GM21528 (cell line): ENCODE measurements at regions not wholly inside any gene's neighbourhood (a gene's known extent, or its start where the extent isn't known, plus 50 kb on each side); places are given as distances from the start of the nearest gene placed in this dataset.

Source experiments
- ATAC-seq: cut with Tn5 transposase; IDR thresholded peaks from one replicate; pipeline ENCODE4 v1.9.1; 2021; ENCODE audit warnings: mild to moderate bottlenecking, moderate library complexity; ENCODE audit not compliant: unreplicated experiment, low FRiP score

DNA sequence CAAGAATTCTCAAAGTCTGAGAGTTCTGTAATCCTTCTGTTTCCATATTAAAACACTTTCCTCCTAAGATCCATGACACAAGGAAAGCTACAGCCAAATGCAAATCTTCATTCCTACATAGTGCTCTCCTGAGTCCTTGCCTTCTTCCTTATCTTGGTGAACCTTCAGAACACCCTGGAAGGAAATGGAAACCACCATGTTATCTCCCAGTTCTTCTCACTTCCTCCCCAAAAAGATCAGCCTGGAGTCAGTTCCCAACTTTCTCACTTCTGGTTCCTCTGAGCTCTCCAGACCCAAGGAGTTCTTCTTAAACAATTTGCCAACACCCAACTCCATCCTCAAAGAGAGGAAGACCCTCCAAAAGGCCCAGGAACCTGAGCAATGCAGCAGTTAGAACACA is 193.3 kb upstream of the CCN2 start:
- ATAC-seq, result no peak

DNA sequence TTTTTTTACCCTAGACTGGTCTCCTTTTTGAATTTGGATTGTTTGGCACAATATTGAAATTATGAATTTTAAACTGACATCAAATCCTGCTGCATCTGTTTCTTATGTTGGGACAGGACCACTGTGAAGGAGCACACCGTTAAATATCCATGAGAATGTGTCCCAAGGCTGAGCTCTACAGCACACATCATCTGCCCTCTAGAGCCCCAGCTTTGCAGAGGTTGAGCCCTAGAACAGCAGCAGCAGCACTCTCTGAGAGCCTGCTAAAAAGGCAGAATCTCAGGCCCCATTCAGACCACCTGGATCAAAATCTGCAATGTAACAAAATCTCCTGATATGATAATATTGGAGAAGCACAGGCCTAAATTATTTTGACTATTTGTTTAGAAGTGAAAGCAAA is 192.1 kb upstream of the CCN2 start:
- no peak for ATAC-seq

DNA sequence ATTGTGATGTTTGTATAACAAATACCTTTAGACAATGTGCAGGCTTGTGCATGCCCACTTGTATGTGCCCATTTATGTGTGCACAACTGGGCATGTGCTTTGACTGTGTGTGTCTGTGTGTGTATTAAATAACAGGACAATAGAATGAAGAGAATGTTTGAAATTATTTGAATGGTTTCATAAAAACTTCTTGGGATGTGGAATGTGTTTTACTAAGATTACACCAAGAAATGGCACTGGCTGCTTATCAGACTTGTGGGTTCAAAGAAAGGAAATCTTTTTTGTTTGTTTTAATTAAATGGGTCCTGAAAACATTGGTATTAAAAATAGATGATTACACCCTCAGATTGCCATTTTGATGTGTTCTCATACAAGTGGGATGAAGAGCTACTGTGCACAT is 191.6 kb upstream of the CCN2 start:
- ATAC-seq, result no peak

- no peak for ATAC-seq
Observed at GRCh38 chr6:132142308-132142707, 191.1 kb upstream of the CCN2 start.

DNA sequence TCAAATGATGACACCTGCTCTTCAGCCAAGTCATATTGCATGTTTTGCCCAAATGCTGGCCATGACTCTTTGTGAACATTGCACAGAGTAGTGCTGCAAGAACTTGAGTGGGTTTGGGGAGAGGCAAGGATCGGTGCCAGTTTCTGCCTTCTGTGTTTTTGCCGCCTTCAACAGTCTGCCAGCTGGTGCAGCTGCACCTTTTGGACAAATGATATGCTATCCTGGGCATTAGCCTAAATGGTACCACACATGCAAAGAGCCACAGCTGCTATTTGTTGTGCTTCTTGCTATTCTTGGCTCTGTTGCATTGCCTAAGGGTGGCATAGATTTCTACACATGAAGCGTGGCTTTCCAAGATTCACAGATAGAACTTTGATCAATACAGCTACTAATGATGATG is 189.0 kb upstream of the CCN2 start:
- no peak for ATAC-seq

- no peak for ATAC-seq
Observed at GRCh38 chr6:132139611-132140010, 188.4 kb upstream of the CCN2 start.

DNA sequence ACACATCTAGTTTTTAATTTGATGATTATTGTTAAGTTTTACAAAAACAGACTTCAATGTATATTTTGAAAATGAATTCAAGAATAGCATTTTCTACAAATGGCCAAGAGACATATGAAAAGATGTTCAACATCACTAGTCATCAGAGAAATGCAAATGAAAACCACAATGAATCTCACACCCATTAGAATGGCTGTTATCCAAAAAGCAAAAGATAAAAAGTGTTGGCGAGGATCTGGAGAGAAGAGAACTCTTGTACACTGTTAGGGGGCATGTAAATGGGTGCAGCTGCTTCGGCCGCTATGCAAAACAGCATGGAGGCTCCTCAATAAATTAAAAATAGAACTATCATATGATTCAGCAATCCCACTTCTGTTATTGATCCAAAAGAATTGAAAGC is 185.8 kb upstream of the CCN2 start:
- ATAC-seq, result no peak

DNA sequence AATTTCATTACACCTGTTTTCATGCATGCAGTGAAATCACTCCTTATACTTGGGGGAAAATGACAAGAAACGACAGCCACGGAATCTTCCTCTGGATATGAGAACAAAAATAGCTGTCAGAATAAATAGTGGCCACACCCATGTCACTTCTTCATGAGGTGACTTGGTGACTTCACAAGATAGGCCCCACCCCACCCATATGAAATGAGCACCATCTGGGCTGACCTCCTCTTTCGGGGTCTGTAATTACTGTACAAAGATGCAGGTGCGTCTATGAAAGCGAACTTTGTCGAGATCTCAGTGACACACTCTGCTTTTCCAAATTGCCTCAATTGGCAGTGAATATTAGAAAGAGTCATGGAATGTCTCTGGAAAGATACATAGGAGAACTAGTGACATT is 184.2 kb upstream of the CCN2 start:
- no peak for ATAC-seq

GRCh38 chr6:132133736-132134445 is 182.7 kb upstream of the CCN2 start:
- ATAC-seq, result no peak

DNA sequence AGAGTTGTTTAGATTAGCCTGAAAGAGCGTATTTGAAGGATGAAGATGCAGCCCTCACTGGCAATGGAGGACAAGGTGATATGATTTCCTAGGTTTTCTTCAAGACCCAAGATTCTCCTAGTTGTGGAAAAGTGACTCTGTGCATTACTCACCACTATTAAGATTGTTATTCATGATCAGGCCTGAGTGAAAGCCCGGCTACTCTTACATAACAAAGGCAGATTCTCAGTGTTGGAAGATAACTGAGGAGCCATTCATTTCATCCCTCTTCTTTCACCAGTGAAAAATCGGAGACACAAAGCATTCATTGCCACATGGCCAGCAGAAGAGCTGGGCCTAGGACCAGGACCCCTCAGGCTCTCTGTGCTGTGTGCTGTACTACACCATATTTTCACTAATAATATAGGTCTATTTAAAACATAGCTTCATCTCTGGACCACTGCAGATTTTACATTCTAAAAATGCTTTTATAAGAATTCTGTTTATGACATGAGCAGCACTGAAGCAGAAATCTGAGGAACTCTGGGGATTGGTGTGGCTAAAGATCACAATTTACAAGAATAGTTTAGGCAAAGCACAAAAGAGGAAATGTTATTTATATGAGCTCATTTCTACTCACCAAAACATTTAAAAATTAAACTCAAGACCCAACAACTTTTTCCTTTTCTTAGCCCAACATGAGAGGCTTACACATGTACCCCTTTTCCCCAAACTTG is 181.9 kb upstream of the CCN2 start:
- ATAC-seq, result no peak

DNA sequence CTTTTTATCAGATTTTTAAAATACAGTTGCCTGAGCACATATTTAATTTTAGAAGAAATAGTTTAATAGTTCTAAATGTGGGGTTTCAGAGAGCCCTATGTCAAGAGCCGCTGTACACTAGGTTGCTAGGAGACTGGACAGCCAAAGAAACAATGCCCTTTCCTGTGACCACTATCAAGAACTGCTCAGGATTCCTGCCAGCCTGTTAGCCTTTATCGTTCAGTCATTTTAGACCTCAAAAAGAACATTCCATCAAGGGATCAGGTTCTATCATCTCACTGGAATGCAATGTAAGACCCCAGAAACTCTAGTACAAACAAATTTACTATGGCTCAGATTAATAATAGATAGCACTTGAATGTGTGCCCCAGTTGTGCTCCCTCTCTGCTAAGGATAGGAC is 181.2 kb upstream of the CCN2 start:
- no peak for ATAC-seq

- ATAC-seq, result no peak
Observed at GRCh38 chr6:132131758-132132157, 180.6 kb upstream of the CCN2 start.

GRCh38 chr6:132131351-132131750 is 180.2 kb upstream of the CCN2 start:
- ATAC-seq, result no peak

- no peak for ATAC-seq
Observed at GRCh38 chr6:132130626-132131298, 179.6 kb upstream of the CCN2 start.

DNA sequence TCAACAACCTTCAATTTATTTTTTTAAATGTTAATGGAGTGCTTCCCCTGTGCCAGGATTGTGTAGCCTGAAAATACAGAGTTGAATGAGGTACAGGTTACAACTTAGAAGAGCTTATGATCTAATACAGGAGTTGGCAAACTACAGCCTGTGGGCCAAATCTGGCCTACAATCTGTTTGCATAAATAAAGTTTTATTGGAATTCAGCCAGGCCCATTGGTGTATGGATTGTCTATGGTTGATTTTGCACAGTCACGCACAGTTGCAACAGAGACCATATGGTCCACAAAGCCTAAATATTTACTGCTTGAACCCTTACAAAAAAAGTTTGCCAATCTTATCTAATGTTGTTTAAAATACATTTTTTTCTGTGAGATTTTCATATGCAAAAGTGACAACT is 177.3 kb upstream of the CCN2 start:
- no peak for ATAC-seq

DNA sequence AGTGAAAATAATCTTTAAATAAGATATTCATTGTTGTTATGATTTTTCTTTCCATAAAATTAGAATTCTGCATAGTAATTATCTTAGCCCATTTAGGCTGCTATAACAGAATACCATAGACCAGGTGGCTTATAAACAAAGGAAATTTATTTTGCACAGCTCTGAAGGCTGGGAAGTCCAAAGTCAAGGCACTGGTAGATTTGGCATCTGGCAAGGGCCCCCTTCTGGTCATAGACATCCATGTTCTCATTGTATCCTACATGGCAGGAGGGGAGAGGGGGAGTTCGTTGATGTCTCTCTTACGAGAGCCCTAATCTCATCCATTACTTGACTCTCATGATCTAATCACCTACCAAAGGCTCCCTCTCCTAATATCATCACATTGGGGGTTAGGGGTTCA is 175.0 kb upstream of the CCN2 start:
- no peak for ATAC-seq

- no peak for ATAC-seq
Observed at GRCh38 chr6:132122871-132123270, 171.7 kb upstream of the CCN2 start.

GRCh38 chr6:132122176-132122575 is 171.0 kb upstream of the CCN2 start:
- no peak for ATAC-seq

- ATAC-seq, result no peak
Observed at GRCh38 chr6:132118144-132118543, 167.0 kb upstream of the CCN2 start.

GRCh38 chr6:132115714-132116366 is 164.7 kb upstream of the CCN2 start:
- no peak for ATAC-seq

DNA sequence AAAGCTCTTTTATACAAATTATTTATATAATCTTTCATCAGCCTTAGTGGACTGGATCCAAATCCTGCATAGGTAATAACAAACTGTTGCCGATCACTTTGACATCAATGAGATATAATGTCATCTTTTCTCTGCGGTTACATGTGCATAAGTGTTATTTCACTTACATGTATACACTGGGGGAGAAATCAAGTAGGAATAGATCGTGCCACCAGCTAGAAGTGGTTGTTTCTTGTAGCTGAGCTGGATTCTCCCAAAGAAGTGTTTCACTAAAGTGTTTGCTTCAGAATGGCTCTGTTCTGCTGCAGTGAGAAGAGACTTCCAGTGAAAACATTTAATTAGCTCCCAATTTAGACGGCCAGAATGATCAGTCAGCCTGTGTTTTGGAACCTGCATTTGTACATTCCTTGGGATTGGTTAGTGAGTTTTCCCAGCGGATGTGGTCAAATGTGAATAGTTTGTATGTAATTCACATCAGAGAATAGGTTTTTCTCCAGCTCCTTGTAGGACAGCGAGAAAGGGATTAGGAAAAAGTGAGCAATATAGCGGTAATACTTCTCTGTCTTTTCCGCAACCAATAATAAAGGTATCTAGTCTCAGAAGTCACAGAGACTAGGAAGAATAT is 163.1 kb upstream of the CCN2 start:
- ATAC-seq, result no peak
